Activated CD8-positive, alpha-beta T cell treated with anti-CD3 and anti-CD28 coated beads, Interleukin-2, amount 10 ng/mL, durations not matched to agents 7 days and 5 days (primary cell): ENCODE measurements at regions not wholly inside any gene's neighbourhood (a gene's known extent, or its start where the extent isn't known, plus 50 kb on each side); places are given as distances from the start of the nearest gene placed in this dataset.
"Not testable (repeated sequence)": the region's sequence is repeated elsewhere in the genome, so short reads cannot be mapped to it uniquely, and the experiment has no call there.

ENCODE experiments used
- ATAC-seq: fragments of 150-1000 bp; cut with Tn5 transposase; one replicate; pipeline ENCODE4 v1.10.0; 2021; ENCODE audit warnings: moderate library complexity
- CTCF ChIA-PET: fragments of 350-600 bp; sonication (Branson Sonifier 250); formaldehyde crosslinking; loops from one replicate; lab custom pipeline; 2021; ENCODE audit warnings: antibody characterized with exemption; lab: Charles Lee
- POLR2A ChIA-PET: fragments of 350-600 bp; sonication (Branson Sonifier 250); formaldehyde crosslinking; loops from one replicate; lab custom pipeline; 2021; ENCODE audit warnings: antibody characterized with exemption; lab: Charles Lee
- DNase-seq: peaks from one replicate; pipeline ENCODE4 v3.0.0-alpha.2; 2020
- H3K27ac Mint-ChIP-seq: one replicate; pipeline ENCODE4 v1.8.0; 2021; ENCODE audit warnings: mild to moderate bottlenecking, mixed read lengths
- H3K27me3 Mint-ChIP-seq: one replicate; pipeline ENCODE4 v1.8.0; 2021; ENCODE audit warnings: low read depth, mixed read lengths
- H3K36me3 Mint-ChIP-seq: one replicate; pipeline ENCODE4 v1.8.0; 2021; ENCODE audit warnings: low read depth, mixed read lengths
- H3K4me1 Mint-ChIP-seq: one replicate; pipeline ENCODE4 v1.8.0; 2021; ENCODE audit warnings: low read depth, mixed read lengths
- H3K4me3 Mint-ChIP-seq: one replicate; pipeline ENCODE4 v1.8.0; 2021; ENCODE audit warnings: mild to moderate bottlenecking, mixed read lengths
- H3K9me3 Mint-ChIP-seq: one replicate; pipeline ENCODE4 v1.8.0; 2022; ENCODE audit warnings: mixed read lengths; ENCODE audit not compliant: insufficient read depth

DNA sequence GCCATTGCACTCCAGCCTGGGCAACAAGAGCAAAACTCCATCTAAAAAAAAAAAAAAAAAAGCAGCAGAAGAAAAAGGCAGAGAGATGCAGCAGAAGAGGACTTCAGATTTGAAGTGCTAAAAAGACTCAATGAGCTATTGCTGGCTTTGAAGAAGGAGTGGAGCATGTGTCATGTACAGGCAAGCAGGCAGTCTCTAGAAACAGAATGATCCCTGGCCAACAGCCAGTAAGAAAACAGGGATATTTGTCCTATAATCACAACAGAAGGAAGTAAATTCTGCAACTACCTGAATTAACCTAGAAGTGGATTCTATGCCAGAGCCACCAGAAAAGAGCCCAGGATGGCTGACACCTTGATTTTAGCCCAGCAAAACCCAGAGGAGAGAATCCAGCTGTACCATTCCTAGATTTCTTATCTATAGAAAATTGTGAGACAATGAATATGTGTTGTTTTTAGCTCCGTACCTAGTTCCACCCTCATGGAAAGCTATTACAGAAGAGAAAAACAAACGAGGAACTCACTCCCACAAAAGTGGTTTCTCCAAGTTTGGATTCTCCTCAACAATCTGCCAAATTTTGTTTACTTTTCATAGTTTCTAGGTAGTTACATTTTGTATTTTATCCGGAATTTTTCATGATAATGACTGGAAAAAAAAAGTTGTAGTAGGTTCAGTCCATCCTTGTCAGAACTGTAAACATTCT is 198.2 kb upstream of the GNAI1 start:
- no peak for DNase-seq
- H3K4me3 Mint-ChIP-seq = no peak overlapping the region
- H3K9me3 Mint-ChIP-seq = peaks cover 7% of the 10 kb centered on the region
- ATAC-seq = no peak
- H3K4me1 Mint-ChIP-seq = no peaks in the 10 kb centered on the region
- CTCF ChIA-PET = no interaction called here
- POLR2A ChIA-PET = no interaction called here
- H3K27me3 Mint-ChIP-seq = no peaks in the 10 kb centered on the region
- H3K36me3 Mint-ChIP-seq = no peaks in the 10 kb centered on the region
- H3K27ac Mint-ChIP-seq = no peak overlapping the region

- Mint-ChIP-seq H3K27me3 (no peaks in the 10 kb centered on the region), H3K27ac (no peak overlapping the region), H3K4me3 (no peak overlapping the region), H3K4me1 (no peaks in the 10 kb centered on the region), H3K36me3 (no peaks in the 10 kb centered on the region), H3K9me3 (no peaks in the 10 kb centered on the region)
- CTCF ChIA-PET = no interaction called here
- POLR2A ChIA-PET = no interaction called here
- DNase-seq = no peak
- ATAC-seq = no peak
Measured at GRCh38 chr7:79934727-79935126, 199.9 kb upstream of the GNAI1 start.

- no peak overlapping the region for H3K4me3 Mint-ChIP-seq
- ChIA-PET CTCF (no interaction called here), POLR2A (no interaction called here)
- H3K9me3 Mint-ChIP-seq = no peaks in the 10 kb centered on the region
- H3K27ac Mint-ChIP-seq = no peak overlapping the region
- ATAC-seq = no peak
- peaks cover 3% of the 10 kb centered on the region for H3K4me1 Mint-ChIP-seq
- H3K36me3 Mint-ChIP-seq = no peaks in the 10 kb centered on the region
- no peaks in the 10 kb centered on the region for H3K27me3 Mint-ChIP-seq
- DNase-seq = no peak
Measured at GRCh38 chr7:79933144-79933543, 201.5 kb upstream of the GNAI1 start.

DNA sequence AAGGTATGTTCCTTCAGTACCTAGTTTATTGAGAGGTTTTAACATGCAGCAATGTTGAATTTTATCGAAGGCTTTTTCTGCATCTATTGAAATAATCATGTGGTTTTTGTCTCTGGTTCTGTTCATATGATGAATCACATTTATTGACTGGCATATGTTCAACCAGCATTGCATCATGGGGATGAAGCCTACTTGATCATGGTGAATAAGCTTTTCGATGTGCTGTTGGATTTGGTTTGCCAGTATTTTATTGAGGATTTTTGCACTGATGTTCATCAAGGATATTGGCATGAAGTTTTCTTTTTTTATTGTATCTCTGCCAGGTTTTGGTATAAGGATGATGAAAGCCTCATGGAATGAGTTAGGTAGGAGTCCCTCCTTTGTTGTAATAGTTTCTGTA is 204.0 kb upstream of the GNAI1 start:
- Mint-ChIP-seq H3K4me1 (peaks cover 3% of the 10 kb centered on the region), H3K27me3 (no peaks in the 10 kb centered on the region), H3K27ac (no peak overlapping the region), H3K9me3 (no peaks in the 10 kb centered on the region), H3K36me3 (no peaks in the 10 kb centered on the region), H3K4me3 (no peak overlapping the region)
- POLR2A ChIA-PET = no interaction called here
- CTCF ChIA-PET = no interaction called here
- ATAC-seq (no peak), DNase-seq (no peak)

- H3K27ac Mint-ChIP-seq = no peak overlapping the region
- CTCF ChIA-PET = no interaction called here
- DNase-seq (no peak), ATAC-seq (no peak)
- H3K9me3 Mint-ChIP-seq = no peaks in the 10 kb centered on the region
- POLR2A ChIA-PET = no interaction called here
- no peaks in the 10 kb centered on the region for H3K27me3 Mint-ChIP-seq
- peaks cover 3% of the 10 kb centered on the region for H3K4me1 Mint-ChIP-seq
- H3K4me3 Mint-ChIP-seq = no peak overlapping the region
- H3K36me3 Mint-ChIP-seq = no peaks in the 10 kb centered on the region
Measured at GRCh38 chr7:79927116-79927515, 207.5 kb upstream of the GNAI1 start.

- DNase-seq = no peak
- no peaks in the 10 kb centered on the region for H3K27me3 Mint-ChIP-seq
- no peaks in the 10 kb centered on the region for H3K36me3 Mint-ChIP-seq
- POLR2A ChIA-PET = no interaction called here
- ATAC-seq = no peak
- H3K4me1 Mint-ChIP-seq = peaks cover 3% of the 10 kb centered on the region
- no peak overlapping the region for H3K4me3 Mint-ChIP-seq
- H3K9me3 Mint-ChIP-seq = peaks cover 5% of the 10 kb centered on the region
- no peak overlapping the region for H3K27ac Mint-ChIP-seq
- CTCF ChIA-PET = no interaction called here
Measured at GRCh38 chr7:79923953-79924352, 210.7 kb upstream of the GNAI1 start.

GRCh38 chr7:79922894-79923293 is 211.7 kb upstream of the GNAI1 start:
- Mint-ChIP-seq H3K27ac (no peak overlapping the region), H3K9me3 (peaks cover 5% of the 10 kb centered on the region), H3K4me1 (peaks cover under 1% of the 10 kb centered on the region), H3K4me3 (no peak overlapping the region), H3K36me3 (no peaks in the 10 kb centered on the region), H3K27me3 (no peaks in the 10 kb centered on the region)
- ChIA-PET POLR2A (no interaction called here), CTCF (no interaction called here)
- DNase-seq = no peak
- no peak for ATAC-seq

- POLR2A ChIA-PET = no interaction called here
- CTCF ChIA-PET = no interaction called here
Measured at GRCh38 chr7:79921976-79922375, 212.7 kb upstream of the GNAI1 start.

GRCh38 chr7:79918632-79919031 is 216.0 kb upstream of the GNAI1 start:
- H3K4me3 Mint-ChIP-seq, DNase-seq, H3K27me3 Mint-ChIP-seq, POLR2A ChIA-PET, H3K27ac Mint-ChIP-seq, CTCF ChIA-PET, ATAC-seq: not testable (repeated sequence)
- H3K36me3 Mint-ChIP-seq = peaks cover 13% of the 10 kb centered on the region
- H3K9me3 Mint-ChIP-seq = peaks cover 16% of the 10 kb centered on the region
- H3K4me1 Mint-ChIP-seq = peaks cover 25% of the 10 kb centered on the region

More at GRCh38 chr7:79921976-79922375, 212.7 kb upstream of the GNAI1 start:
- peaks cover 5% of the 10 kb centered on the region for H3K4me1 Mint-ChIP-seq
- H3K27me3 Mint-ChIP-seq = no peaks in the 10 kb centered on the region
- H3K9me3 Mint-ChIP-seq = peaks cover 5% of the 10 kb centered on the region
- H3K36me3 Mint-ChIP-seq = no peaks in the 10 kb centered on the region
- no peak for DNase-seq
- ATAC-seq = no peak
- H3K4me3 Mint-ChIP-seq = no peak overlapping the region
- H3K27ac Mint-ChIP-seq = no peak overlapping the region

- CTCF ChIA-PET = interaction anchor here (1.0 to 1.6 kb wide), 3 partner anchors 13 to 48 kb away, joined by 3 to 5 read pairs (median 3); no protein-coding TSS in a partner anchor
- peak overlapping the region; percentile 78 for H3K27ac Mint-ChIP-seq
- POLR2A ChIA-PET, H3K4me3 Mint-ChIP-seq, H3K27me3 Mint-ChIP-seq, DNase-seq, ATAC-seq: not testable (repeated sequence)
- H3K4me1 Mint-ChIP-seq = peaks cover 54% of the 10 kb centered on the region
- peaks cover 11% of the 10 kb centered on the region for H3K9me3 Mint-ChIP-seq
- peaks cover 21% of the 10 kb centered on the region for H3K36me3 Mint-ChIP-seq
Measured at GRCh38 chr7:79915346-79915745, 219.3 kb upstream of the GNAI1 start.

DNA sequence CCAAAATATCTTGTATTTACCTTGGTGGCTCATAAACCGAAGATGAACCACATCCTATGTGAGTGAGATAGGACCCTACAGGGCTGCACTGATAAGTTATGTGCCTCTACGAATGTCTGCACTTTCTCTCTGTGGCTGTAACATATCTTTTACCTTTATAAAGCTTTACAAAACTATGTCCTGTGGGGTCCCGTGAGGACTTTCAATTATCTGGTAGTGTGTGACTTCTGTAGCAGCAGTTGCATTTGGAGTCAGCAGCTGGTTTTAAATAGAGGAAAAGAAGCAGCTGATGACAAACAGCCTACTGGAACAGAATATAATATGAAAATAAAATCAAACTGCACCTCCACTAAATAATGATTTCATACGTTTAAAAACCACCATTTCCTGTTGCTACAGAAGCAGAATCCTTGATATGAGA is 222.4 kb upstream of the GNAI1 start:
- H3K36me3 Mint-ChIP-seq = peaks cover 21% of the 10 kb centered on the region
- peaks cover 11% of the 10 kb centered on the region for H3K9me3 Mint-ChIP-seq
- DNase-seq (peak; percentile 48), ATAC-seq (peak; percentile 88)
- peaks cover 2% of the 10 kb centered on the region for H3K27me3 Mint-ChIP-seq
- ChIA-PET CTCF (interaction anchor here (0.7 to 1.1 kb wide), 2 partner anchors 10 to 45 kb away, joined by 3 to 4 read pairs; no protein-coding TSS in a partner anchor), POLR2A (interaction anchor here (0.6 to 1.2 kb wide), 3 partner anchors 24 to 306 kb away, joined by 3 to 5 read pairs (median 3); no protein-coding TSS in a partner anchor)
- H3K4me3 Mint-ChIP-seq = peak overlapping the region; percentile 35
- H3K4me1 Mint-ChIP-seq = peaks cover 62% of the 10 kb centered on the region
- H3K27ac Mint-ChIP-seq = peak overlapping the region; percentile 82

- peak; percentile 61 for ATAC-seq
- CTCF ChIA-PET = interaction anchor here (0.7 to 1.1 kb wide), 2 partner anchors 9 to 44 kb away, joined by 3 to 4 read pairs; no protein-coding TSS in a partner anchor
- POLR2A ChIA-PET = interaction anchor here (0.6 to 1.2 kb wide), 2 partner anchors 65 to 307 kb away, joined by 3 to 5 read pairs; no protein-coding TSS in a partner anchor
- H3K4me3 Mint-ChIP-seq = peak overlapping the region; percentile 35
- H3K36me3 Mint-ChIP-seq = peaks cover 19% of the 10 kb centered on the region
- H3K4me1 Mint-ChIP-seq = peaks cover 59% of the 10 kb centered on the region
- peaks cover 2% of the 10 kb centered on the region for H3K27me3 Mint-ChIP-seq
- H3K27ac Mint-ChIP-seq = peak overlapping the region; percentile 82
- DNase-seq = no peak
- H3K9me3 Mint-ChIP-seq = peaks cover 9% of the 10 kb centered on the region
Measured at GRCh38 chr7:79911420-79911819, 223.2 kb upstream of the GNAI1 start.
